Vagina (tissue), 2 donors: ENCODE measurements at regions not wholly inside any gene's neighbourhood (a gene's known extent, or its start where the extent isn't known, plus 50 kb on each side); places are given as distances from the start of the nearest gene placed in this dataset.

Source experiments
- CTCF ChIP-seq, 3 experiments: fragments of 450-650 bp in 2 of 3; fragments of 200-600 bp in 1 of 3; sonication (generic) in 1 of 3; IDR thresholded peaks; one replicate each; pipeline ENCODE4 v1.5.1; 2017 to 2019; ENCODE audit warnings: antibody characterized with exemption in 3 of 3, mild to moderate bottlenecking in 2 of 3, moderate library complexity in 2 of 3
- POLR2A ChIP-seq, 2 donors: fragments of 450-650 bp; IDR thresholded peaks; one replicate each; pipeline ENCODE4 v1.6.1; 2017; ENCODE audit warnings: antibody characterized with exemption in 2 of 2, mild to moderate bottlenecking in 2 of 2, moderate library complexity in 2 of 2
- POLR2AphosphoS5 ChIP-seq, 2 donors: sonication (generic); formaldehyde crosslinking; IDR thresholded peaks; one replicate each; pipeline ENCODE4 v1.9.0; 2017; ENCODE audit warnings: antibody characterized with exemption in 2 of 2, mild to moderate bottlenecking in 2 of 2, low read depth in 1 of 2; ENCODE audit not compliant: insufficient read depth in 1 of 2

GRCh38 chr20:61114493-61115175, 137.4 kb upstream of the CDH4 start:
- TF ChIP-seq CTCF (IDR thresholded peaks at IDR 0.05) (no peak), POLR2AphosphoS5 (IDR thresholded peaks at IDR 0.05; ENCODE audit: insufficient read depth in 1 of 2, low read depth in 1 of 2) (no peak), POLR2A (IDR thresholded peaks at IDR 0.05) (no peak)
